ENCODE measurements at regions not wholly inside any gene's neighbourhood (a gene's known extent, or its start where the extent isn't known, plus 50 kb on each side); places are given as distances from the start of the nearest gene placed in this dataset.

DNA sequence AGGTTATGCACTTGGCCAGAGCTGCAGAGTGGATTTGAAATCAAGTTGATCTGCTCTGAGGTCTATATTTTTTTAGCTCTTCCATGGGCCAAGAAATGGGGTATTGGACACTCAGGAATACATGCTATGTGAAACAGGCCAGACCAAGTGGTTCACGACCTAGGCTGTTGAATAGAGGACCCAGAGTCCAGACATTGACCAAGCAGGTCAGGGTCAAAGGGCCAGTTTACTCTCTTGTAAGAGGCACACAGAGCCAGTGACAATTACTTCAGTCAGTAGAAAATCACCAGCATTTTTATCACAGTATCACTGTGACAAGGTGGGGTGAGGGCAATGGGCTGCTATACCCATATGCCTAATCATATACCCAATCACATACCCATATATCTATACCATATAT lies 320.6 kb upstream of the RORA start (continued):
- TF ChIP-seq, protein P1, sequence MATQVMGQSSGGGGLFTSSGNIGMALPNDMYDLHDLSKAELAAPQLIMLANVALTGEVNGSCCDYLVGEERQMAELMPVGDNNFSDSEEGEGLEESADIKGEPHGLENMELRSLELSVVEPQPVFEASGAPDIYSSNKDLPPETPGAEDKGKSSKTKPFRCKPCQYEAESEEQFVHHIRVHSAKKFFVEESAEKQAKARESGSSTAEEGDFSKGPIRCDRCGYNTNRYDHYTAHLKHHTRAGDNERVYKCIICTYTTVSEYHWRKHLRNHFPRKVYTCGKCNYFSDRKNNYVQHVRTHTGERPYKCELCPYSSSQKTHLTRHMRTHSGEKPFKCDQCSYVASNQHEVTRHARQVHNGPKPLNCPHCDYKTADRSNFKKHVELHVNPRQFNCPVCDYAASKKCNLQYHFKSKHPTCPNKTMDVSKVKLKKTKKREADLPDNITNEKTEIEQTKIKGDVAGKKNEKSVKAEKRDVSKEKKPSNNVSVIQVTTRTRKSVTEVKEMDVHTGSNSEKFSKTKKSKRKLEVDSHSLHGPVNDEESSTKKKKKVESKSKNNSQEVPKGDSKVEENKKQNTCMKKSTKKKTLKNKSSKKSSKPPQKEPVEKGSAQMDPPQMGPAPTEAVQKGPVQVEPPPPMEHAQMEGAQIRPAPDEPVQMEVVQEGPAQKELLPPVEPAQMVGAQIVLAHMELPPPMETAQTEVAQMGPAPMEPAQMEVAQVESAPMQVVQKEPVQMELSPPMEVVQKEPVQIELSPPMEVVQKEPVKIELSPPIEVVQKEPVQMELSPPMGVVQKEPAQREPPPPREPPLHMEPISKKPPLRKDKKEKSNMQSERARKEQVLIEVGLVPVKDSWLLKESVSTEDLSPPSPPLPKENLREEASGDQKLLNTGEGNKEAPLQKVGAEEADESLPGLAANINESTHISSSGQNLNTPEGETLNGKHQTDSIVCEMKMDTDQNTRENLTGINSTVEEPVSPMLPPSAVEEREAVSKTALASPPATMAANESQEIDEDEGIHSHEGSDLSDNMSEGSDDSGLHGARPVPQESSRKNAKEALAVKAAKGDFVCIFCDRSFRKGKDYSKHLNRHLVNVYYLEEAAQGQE (IDR thresholded peaks at IDR 0.05; ENCODE audit: low read depth): no peak
- TF ChIP-seq ZNF274 (IDR thresholded peaks at IDR 0.05; ENCODE audit: low read depth, low read length) (no peak), EGR1 (IDR thresholded peaks at IDR 0.05; ENCODE audit: low read depth) (no peak), EZH2phosphoT487 (IDR thresholded peaks at IDR 0.05; ENCODE audit: borderline replicate concordance) (no peak), ELF1 (IDR thresholded peaks at IDR 0.05; ENCODE audit: borderline replicate concordance, low read depth) (no peak), YY1 (IDR thresholded peaks at IDR 0.05; ENCODE audit: extremely low read depth, insufficient replicate concordance, low read depth, low read length) (no peak)

DNA sequence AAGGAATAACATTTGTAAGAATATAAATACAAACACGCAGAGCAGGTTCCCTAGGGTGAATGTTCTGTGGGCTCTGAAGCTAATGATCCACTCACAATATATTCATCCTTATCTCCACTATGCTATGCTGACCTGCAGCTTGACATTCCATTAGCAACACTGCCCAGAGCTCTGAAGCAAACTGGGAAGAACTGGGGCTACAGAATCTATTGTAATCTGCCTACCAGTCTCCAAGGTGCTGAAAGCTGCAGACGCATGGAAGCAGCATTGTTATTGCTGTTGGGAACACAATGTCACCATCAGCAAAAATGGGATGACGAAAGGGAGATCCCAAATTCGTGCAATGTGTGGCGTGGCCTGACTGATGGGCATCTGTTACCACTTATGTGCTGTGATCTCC lies 316.7 kb upstream of the RORA start:
- ChIA-PET RAD21 (ENCODE audit: low non-redundant PET in 1 of 2, low total read pairs in 2 of 2, uncharacterized antibody in 2 of 2, unreplicated experiment in 2 of 2) (no interaction called here), CTCF (no interaction called here), POLR2A (no interaction called here)
- ATAC-seq (no peak), DNase-seq (ENCODE audit: low read depth, low spot score) (no peak)
- H3K9ac ChIP-seq (ENCODE audit: low read length): no peak overlapping the region
- H3K9me3 ChIP-seq (ENCODE audit: control insufficient read depth in 1 of 2, insufficient read depth in 1 of 2, low read depth in 1 of 2, low read length in 2 of 2): no peaks in the 10 kb centered on the region; a peak in 1 of 4 replicates
- H3K27me3 ChIP-seq (ENCODE audit: insufficient read depth, low read length): no peaks in the 10 kb centered on the region
- H3K36me3 ChIP-seq (ENCODE audit: control insufficient read depth in 1 of 2, insufficient read depth in 2 of 2, low read length in 2 of 2): no peaks in the 10 kb centered on the region
- BruUV-seq (replicated peaks): no TSS peak
- H4K20me1 ChIP-seq (ENCODE audit: insufficient read depth): no peaks in the 10 kb centered on the region
- H3K4me1 ChIP-seq (ENCODE audit: control insufficient read depth in 1 of 2, insufficient read depth in 2 of 2, low read length in 2 of 2): no peaks in the 10 kb centered on the region
- no peak overlapping the region for H3K4me3 ChIP-seq (replicated peaks in 1 of 2; ENCODE audit: low read depth in 1 of 2, low read length in 2 of 2)
- intact Hi-C loops (cut with micrococcal nuclease): no loop called here
- H3K79me2 ChIP-seq (ENCODE audit: insufficient read depth, low read length): no peaks in the 10 kb centered on the region
- H2AFZ ChIP-seq (ENCODE audit: low read depth, low read length, poor library complexity, severe bottlenecking): no peak overlapping the region
- H3K27ac ChIP-seq (ENCODE audit: low read depth, low read length): no peak overlapping the region
- H3K9me2 ChIP-seq (ENCODE audit: insufficient read depth): no peaks in the 10 kb centered on the region
- no peak overlapping the region for H3K4me2 ChIP-seq (ENCODE audit: low read length)
- no peak for TF ChIP-seq EZH2 (IDR thresholded peaks at IDR 0.05)
- TF ChIP-seq, protein P2, sequence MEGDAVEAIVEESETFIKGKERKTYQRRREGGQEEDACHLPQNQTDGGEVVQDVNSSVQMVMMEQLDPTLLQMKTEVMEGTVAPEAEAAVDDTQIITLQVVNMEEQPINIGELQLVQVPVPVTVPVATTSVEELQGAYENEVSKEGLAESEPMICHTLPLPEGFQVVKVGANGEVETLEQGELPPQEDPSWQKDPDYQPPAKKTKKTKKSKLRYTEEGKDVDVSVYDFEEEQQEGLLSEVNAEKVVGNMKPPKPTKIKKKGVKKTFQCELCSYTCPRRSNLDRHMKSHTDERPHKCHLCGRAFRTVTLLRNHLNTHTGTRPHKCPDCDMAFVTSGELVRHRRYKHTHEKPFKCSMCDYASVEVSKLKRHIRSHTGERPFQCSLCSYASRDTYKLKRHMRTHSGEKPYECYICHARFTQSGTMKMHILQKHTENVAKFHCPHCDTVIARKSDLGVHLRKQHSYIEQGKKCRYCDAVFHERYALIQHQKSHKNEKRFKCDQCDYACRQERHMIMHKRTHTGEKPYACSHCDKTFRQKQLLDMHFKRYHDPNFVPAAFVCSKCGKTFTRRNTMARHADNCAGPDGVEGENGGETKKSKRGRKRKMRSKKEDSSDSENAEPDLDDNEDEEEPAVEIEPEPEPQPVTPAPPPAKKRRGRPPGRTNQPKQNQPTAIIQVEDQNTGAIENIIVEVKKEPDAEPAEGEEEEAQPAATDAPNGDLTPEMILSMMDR (IDR thresholded peaks at IDR 0.05 in 2 of 3, conservative IDR thresholded peaks at IDR 0.05 in 1 of 3; ENCODE audit: borderline replicate concordance in 1 of 3, insufficient read depth in 1 of 3, low read depth in 2 of 3, low read length in 2 of 3): no peak
- TF ChIP-seq, protein P1 (IDR thresholded peaks at IDR 0.05; ENCODE audit: low read depth): no peak
- TF ChIP-seq SIN3A (IDR thresholded peaks at IDR 0.05; ENCODE audit: low read depth): no peak
- TF ChIP-seq YY1 (IDR thresholded peaks at IDR 0.05; ENCODE audit: extremely low read depth, insufficient replicate concordance, low read depth, low read length): no peak
- TF ChIP-seq ZFX (IDR thresholded peaks at IDR 0.05): no peak
- TF ChIP-seq, protein P3, sequence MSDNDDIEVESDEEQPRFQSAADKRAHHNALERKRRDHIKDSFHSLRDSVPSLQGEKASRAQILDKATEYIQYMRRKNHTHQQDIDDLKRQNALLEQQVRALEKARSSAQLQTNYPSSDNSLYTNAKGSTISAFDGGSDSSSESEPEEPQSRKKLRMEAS (IDR thresholded peaks at IDR 0.05): no peak
- TF ChIP-seq POLR2A (IDR thresholded peaks at IDR 0.05; ENCODE audit: borderline replicate concordance, extremely low read depth, insufficient read depth, insufficient read length): no peak
- TF ChIP-seq, protein P4, sequence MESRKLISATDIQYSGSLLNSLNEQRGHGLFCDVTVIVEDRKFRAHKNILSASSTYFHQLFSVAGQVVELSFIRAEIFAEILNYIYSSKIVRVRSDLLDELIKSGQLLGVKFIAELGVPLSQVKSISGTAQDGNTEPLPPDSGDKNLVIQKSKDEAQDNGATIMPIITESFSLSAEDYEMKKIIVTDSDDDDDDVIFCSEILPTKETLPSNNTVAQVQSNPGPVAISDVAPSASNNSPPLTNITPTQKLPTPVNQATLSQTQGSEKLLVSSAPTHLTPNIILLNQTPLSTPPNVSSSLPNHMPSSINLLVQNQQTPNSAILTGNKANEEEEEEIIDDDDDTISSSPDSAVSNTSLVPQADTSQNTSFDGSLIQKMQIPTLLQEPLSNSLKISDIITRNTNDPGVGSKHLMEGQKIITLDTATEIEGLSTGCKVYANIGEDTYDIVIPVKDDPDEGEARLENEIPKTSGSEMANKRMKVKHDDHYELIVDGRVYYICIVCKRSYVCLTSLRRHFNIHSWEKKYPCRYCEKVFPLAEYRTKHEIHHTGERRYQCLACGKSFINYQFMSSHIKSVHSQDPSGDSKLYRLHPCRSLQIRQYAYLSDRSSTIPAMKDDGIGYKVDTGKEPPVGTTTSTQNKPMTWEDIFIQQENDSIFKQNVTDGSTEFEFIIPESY (IDR thresholded peaks at IDR 0.05; ENCODE audit: extremely low read depth, insufficient replicate concordance, low read length): no peak
